ENCODE measurements at regions not wholly inside any gene's neighbourhood (a gene's known extent, or its start where the extent isn't known, plus 50 kb on each side); places are given as distances from the start of the nearest gene placed in this dataset.

DNA sequence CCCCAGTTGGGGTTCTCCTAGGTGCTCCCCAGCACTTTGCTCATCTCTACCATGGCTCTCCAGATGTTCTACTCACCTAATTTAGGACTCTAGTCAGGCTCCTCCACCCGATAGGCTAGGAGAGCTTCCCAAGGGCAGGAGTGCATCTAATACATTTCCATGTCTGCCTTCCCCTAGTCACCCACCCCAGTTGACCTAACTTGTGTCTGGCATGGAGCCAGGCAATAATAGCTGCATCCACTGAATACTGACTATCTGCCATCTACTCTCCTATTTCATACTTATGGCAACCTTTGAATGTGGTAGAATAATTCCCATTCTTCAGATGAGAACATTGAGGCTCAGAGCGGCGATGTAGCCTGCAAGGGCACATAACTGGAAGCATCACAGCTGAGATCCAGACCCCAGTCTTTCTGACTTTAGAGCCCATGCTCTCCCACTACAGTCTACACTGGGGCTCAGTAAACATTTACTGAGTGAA, 71.8 kb upstream of the YWHAQ start:
- TF ChIP-seq, protein P1, sequence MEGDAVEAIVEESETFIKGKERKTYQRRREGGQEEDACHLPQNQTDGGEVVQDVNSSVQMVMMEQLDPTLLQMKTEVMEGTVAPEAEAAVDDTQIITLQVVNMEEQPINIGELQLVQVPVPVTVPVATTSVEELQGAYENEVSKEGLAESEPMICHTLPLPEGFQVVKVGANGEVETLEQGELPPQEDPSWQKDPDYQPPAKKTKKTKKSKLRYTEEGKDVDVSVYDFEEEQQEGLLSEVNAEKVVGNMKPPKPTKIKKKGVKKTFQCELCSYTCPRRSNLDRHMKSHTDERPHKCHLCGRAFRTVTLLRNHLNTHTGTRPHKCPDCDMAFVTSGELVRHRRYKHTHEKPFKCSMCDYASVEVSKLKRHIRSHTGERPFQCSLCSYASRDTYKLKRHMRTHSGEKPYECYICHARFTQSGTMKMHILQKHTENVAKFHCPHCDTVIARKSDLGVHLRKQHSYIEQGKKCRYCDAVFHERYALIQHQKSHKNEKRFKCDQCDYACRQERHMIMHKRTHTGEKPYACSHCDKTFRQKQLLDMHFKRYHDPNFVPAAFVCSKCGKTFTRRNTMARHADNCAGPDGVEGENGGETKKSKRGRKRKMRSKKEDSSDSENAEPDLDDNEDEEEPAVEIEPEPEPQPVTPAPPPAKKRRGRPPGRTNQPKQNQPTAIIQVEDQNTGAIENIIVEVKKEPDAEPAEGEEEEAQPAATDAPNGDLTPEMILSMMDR (IDR thresholded peaks at IDR 0.05), result no peak

DNA sequence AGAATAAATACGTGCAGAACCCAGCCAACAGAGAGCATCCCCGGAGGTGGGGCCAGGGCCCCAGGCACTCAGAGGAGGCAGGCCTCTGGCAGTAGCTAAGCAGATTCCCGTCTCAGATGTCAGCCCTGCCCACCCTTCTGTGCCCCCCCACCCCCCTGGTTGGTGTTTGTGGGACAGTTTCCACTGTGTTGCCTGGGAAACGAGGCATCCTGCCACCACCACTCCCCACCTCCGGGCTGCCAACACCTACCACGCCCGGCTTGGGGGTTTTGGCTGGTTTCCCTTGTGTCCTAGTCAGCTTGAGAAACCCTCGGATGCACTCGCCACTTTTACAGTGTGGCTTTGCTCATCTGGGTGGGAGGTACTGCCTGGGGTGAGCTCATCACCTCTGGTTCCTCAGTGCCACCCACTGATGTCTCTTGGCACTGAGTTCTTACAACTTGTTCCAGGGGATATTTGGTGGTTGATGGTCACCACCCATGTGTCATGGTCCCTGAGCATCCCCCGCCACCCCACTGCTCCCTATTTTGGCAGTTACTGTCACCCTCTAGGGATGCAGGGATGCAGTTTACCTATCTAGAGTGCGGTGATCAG, 72.4 kb upstream of the YWHAQ start:
- TF ChIP-seq, protein P1 (IDR thresholded peaks at IDR 0.05), result no peak

DNA sequence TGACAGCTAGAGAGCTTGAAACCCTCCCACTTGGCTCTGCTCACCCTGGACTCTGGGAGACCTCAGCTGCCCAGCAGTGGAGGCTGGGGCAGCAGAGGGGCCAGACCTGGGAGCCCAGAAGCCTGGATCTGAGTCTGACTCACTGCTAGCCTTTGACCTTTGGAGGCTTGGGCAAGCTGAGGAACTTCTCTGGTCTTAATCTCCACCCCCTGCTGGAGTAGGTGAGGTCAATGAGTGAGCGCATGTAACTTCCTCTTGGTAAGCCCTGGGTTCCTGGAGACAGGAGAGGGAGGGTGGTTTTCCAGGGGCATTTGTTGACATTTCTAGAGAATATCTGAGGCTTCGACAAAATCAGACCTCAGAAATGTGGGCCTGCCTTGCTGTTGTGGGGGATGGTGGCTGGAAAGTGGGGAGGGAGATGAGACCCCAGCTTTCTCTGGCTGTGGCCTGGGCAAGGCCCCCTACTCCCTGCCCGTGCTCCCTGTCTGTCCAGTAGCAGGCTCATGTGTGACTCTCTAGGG, 73.0 kb upstream of the YWHAQ start:
- TF ChIP-seq, protein P1 (IDR thresholded peaks at IDR 0.05), result no peak

- TF ChIP-seq, protein P1 (IDR thresholded peaks at IDR 0.05), result no peak
Observed at GRCh38 chr2:9704600-9704999, 73.8 kb upstream of the YWHAQ start.

DNA sequence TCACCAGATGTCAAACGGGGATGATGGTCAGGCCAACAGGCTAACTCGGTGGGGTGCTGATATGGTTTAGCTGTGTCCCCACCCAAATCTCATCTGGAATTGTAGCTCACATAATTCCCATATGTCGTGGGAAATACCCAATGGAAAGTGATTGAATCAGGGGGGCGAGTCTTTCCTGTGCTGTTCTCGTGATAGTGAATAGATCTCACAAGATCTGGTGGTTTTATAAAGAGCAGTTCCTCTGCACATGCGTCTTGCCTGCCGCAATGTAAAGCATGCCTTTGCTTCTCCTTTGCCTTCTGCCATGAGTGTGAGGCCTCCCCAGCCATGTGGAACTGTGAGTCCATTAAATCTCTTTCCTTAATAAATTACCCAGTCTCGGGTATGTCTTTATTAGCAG, 74.4 kb upstream of the YWHAQ start:
- TF ChIP-seq, protein P1 (IDR thresholded peaks at IDR 0.05), result no peak

- TF ChIP-seq, protein P1 (IDR thresholded peaks at IDR 0.05), result no peak
Observed at GRCh38 chr2:9707008-9707407, 76.2 kb upstream of the YWHAQ start.

DNA sequence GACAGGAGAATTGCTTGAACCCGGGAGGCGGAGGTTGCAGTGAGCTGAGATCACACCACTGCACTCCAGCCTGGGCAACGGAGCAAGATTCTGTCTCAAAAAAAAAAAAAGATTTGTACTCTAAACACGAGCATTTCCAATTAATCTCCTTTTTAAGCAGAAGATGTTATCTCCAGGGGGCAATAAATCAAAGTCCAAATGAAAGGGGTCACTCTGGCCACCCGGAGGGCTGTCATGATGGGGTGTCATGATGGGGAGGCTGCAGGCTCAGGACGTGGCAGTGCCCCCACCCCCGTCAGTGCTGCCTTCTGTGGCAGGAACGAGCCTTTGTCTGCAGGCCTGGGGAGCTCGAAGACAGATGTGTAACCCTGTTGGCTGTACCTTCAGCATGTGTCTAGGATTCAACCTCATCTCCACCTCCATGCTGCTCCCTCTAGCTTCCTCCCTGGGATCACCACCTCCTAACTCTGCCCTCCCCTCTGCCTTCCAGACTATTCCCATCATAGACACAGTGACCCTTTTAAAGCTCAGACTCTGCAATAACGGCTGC, 76.9 kb upstream of the YWHAQ start:
- TF ChIP-seq, protein P1 (IDR thresholded peaks at IDR 0.05), result no peak

Measured in LNCAP (cell line).